ENCODE measurements at regions not wholly inside any gene's neighbourhood (a gene's known extent, or its start where the extent isn't known, plus 50 kb on each side); places are given as distances from the start of the nearest gene placed in this dataset.

DNA sequence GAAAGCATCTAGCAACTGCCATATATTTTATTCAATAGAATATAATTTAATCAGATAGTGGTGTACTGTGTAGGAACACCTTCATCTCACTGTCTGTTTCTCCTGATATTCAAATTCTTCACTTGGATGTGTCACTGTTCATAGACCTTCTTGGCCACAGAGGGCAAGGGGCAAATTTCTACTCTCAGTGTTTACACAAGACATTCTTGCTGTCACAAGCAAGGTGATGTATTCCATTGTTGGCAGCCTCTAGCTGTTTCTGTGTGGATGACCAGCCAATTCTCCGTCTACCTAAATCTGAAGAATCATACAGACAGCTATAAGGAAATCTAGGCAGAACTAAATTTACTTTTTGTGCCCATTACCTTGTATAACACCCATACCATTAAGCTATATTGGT, 948.3 kb downstream of the CNTNAP5 start (continued):
- TF ChIP-seq, protein P1, sequence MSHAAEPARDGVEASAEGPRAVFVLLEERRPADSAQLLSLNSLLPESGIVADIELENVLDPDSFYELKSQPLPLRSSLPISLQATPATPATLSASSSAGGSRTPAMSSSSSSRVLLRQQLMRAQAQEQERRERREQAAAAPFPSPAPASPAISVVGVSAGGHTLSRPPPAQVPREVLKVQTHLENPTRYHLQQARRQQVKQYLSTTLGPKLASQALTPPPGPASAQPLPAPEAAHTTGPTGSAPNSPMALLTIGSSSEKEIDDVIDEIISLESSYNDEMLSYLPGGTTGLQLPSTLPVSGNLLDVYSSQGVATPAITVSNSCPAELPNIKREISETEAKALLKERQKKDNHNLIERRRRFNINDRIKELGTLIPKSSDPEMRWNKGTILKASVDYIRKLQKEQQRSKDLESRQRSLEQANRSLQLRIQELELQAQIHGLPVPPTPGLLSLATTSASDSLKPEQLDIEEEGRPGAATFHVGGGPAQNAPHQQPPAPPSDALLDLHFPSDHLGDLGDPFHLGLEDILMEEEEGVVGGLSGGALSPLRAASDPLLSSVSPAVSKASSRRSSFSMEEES (CRISPR knock-in tag; IDR thresholded peaks at IDR 0.05): no peak
- TF ChIP-seq ATF5 (CRISPR knock-in tag; IDR thresholded peaks at IDR 0.05; ENCODE audit: low read depth): no peak
- TF ChIP-seq ISX (CRISPR knock-in tag; conservative IDR thresholded peaks at IDR 0.05): no peak
- no peak for TF ChIP-seq GLI4 (CRISPR knock-in tag; IDR thresholded peaks at IDR 0.05; ENCODE audit: borderline replicate concordance)
- TF ChIP-seq ZNF777 (CRISPR knock-in tag; IDR thresholded peaks at IDR 0.05): no peak
- no peak for TF ChIP-seq ZSCAN30 (CRISPR knock-in tag; IDR thresholded peaks at IDR 0.05)
- TF ChIP-seq, protein P2, sequence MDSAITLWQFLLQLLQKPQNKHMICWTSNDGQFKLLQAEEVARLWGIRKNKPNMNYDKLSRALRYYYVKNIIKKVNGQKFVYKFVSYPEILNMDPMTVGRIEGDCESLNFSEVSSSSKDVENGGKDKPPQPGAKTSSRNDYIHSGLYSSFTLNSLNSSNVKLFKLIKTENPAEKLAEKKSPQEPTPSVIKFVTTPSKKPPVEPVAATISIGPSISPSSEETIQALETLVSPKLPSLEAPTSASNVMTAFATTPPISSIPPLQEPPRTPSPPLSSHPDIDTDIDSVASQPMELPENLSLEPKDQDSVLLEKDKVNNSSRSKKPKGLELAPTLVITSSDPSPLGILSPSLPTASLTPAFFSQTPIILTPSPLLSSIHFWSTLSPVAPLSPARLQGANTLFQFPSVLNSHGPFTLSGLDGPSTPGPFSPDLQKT (CRISPR knock-in tag; IDR thresholded peaks at IDR 0.05; ENCODE audit: borderline replicate concordance): no peak
- TF ChIP-seq ARNT (IDR thresholded peaks at IDR 0.05): no peak

GRCh38 chr2:124975224-124975623, 950.1 kb downstream of the CNTNAP5 start:
- Histone ChIP-seq H3K27ac (ENCODE audit: extremely low read length, insufficient read depth, low read length) (no peak overlapping the region), H3K4me3 (replicated peaks in 1 of 3; ENCODE audit: insufficient read depth in 1 of 3, low read depth in 2 of 3, low read length in 3 of 3) (no peak overlapping the region), H3K27me3 (ENCODE audit: control insufficient read depth in 1 of 2, insufficient read depth in 2 of 2, low read length in 2 of 2) (no peaks in the 10 kb centered on the region), H2AFZ (ENCODE audit: low read length) (no peak overlapping the region), H3K4me1 (ENCODE audit: insufficient read depth, low read length) (no peaks in the 10 kb centered on the region), H3K79me2 (ENCODE audit: insufficient read depth, low read length) (no peaks in the 10 kb centered on the region), H3K9me3 (ENCODE audit: low read length) (peaks cover 59% of the 10 kb centered on the region), H4K20me1 (ENCODE audit: insufficient read depth, low read length) (no peaks in the 10 kb centered on the region), H3K9ac (ENCODE audit: insufficient read depth, low read depth, low read length) (no peak overlapping the region), H3K4me2 (ENCODE audit: low read depth, low read length) (no peak overlapping the region), H3K36me3 (replicated peaks in 1 of 2; ENCODE audit: control insufficient read depth in 1 of 2, insufficient read depth in 2 of 2, low read length in 2 of 2) (no peaks in the 10 kb centered on the region)
- DNase-seq (ENCODE audit: low spot score) (no peak), ATAC-seq (peak; percentile 82), FAIRE-seq (no peak)
- ChIA-PET POLR2A (no interaction called here), CTCF (ENCODE audit: low intra/inter-chr PET ratio, low total read pairs) (no interaction called here)
- intact Hi-C loops (cut with micrococcal nuclease; ENCODE audit: unreplicated experiment) (no loop called here), in situ Hi-C loops (cut with HindIII; ENCODE audit: extremely low pct_ligation_motif_present, low pct_unique_long_range_greater_than_20kb) (no loop called here)
- WGBS (ENCODE audit: low lambda C conversion rate): 13% methylated on average over 3 of the region's 3 CpGs
- no TSS peak for BruUV-seq (replicated peaks)
- TF ChIP-seq, protein P3, sequence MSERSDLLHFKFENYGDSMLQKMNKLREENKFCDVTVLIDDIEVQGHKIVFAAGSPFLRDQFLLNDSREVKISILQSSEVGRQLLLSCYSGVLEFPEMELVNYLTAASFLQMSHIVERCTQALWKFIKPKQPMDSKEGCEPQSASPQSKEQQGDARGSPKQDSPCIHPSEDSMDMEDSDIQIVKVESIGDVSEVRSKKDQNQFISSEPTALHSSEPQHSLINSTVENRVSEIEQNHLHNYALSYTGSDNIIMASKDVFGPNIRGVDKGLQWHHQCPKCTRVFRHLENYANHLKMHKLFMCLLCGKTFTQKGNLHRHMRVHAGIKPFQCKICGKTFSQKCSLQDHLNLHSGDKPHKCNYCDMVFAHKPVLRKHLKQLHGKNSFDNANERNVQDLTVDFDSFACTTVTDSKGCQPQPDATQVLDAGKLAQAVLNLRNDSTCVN (CRISPR knock-in tag; IDR thresholded peaks at IDR 0.05; ENCODE audit: borderline replicate concordance): no peak
- TF ChIP-seq NCOA2 (CRISPR knock-in tag; IDR thresholded peaks at IDR 0.05) (no peak), ZNF691 (CRISPR knock-in tag; IDR thresholded peaks at IDR 0.05; ENCODE audit: borderline replicate concordance, low read depth) (no peak), ZKSCAN1 (IDR thresholded peaks at IDR 0.05; ENCODE audit: low read length) (no peak), NR2F6 (IDR thresholded peaks at IDR 0.05) (no peak), NR2F6 (CRISPR knock-in tag; IDR thresholded peaks at IDR 0.05) (no peak), HMGXB3 (CRISPR knock-in tag; IDR thresholded peaks at IDR 0.05; ENCODE audit: borderline replicate concordance) (no peak), ZZZ3 (CRISPR knock-in tag; IDR thresholded peaks at IDR 0.05; ENCODE audit: borderline replicate concordance) (no peak)

Measured in HepG2 (cell line).